Spleen (tissue), 11 donors: ENCODE measurements at regions not wholly inside any gene's neighbourhood (a gene's known extent, or its start where the extent isn't known, plus 50 kb on each side); places are given as distances from the start of the nearest gene placed in this dataset.

ENCODE experiments used
- DNase-seq: peaks from one replicate; pipeline ENCODE4 v3.0.0-alpha.2; 2020
- H3K27ac ChIP-seq, 8 donors: fragments of 200-600 bp; sonication (generic) in 7 of 8; 1 replicate in 4 of 8; 2 replicates in 4 of 8; pipeline versions ENCODE4 v1.5.0 to v1.8.0; 2016 to 2021; ENCODE audit warnings: inconsistent platforms in 4 of 8, mild to moderate bottlenecking in 4 of 8, moderate library complexity in 1 of 8
- H3K27me3 ChIP-seq, 7 donors: fragments of 200-600 bp; sonication (generic) in 6 of 7; replicated peaks in 1 of 7; 1 replicate in 4 of 7; 2 replicates in 3 of 7; pipeline versions ENCODE4 v1.5.0 to v1.8.0; 2016 to 2021; ENCODE audit warnings: inconsistent platforms in 3 of 7, mild to moderate bottlenecking in 1 of 7
- H3K36me3 ChIP-seq, 6 donors: fragments of 200-600 bp; sonication (generic) in 5 of 6; 1 replicate in 4 of 6; 2 replicates in 2 of 6; pipeline versions ENCODE4 v1.5.0 to v1.8.0; 2016 to 2021; ENCODE audit warnings: inconsistent platforms in 2 of 6
- H3K4me1 ChIP-seq, 6 donors: fragments of 200-600 bp; sonication (generic) in 5 of 6; 1 replicate in 3 of 6; 2 replicates in 3 of 6; pipeline versions ENCODE4 v1.5.0 to v1.8.0; 2016 to 2021; ENCODE audit warnings: inconsistent platforms in 3 of 6
- H3K4me3 ChIP-seq, 8 donors: fragments of 200-600 bp; sonication (generic) in 7 of 8; 1 replicate in 4 of 8; 2 replicates in 4 of 8; pipeline versions ENCODE4 v1.5.0 to v1.8.0; 2016 to 2021; ENCODE audit warnings: inconsistent platforms in 4 of 8, mild to moderate bottlenecking in 4 of 8, moderate library complexity in 2 of 8
- H3K9me3 ChIP-seq, 8 donors: fragments of 200-600 bp; sonication (generic) in 7 of 8; 1 replicate in 4 of 8; 2 replicates in 4 of 8; pipeline versions ENCODE4 v1.5.0 to v1.8.0; 2016 to 2021; ENCODE audit warnings: inconsistent platforms in 4 of 8
- CTCF ChIP-seq, 11 experiments: fragments of 200-600 bp in 7 of 11; fragments of 450-650 bp in 4 of 11; sonication (generic) in 4 of 11; IDR thresholded peaks in 8 of 11; conservative IDR thresholded peaks in 3 of 11; 1 replicate in 7 of 11; 2 replicates in 4 of 11; pipeline versions ENCODE4 v1.4.0 to v1.8.0; 2016 to 2021; ENCODE audit warnings: antibody characterized with exemption in 11 of 11, inconsistent platforms in 4 of 11, mild to moderate bottlenecking in 1 of 11
- POLR2A ChIP-seq, 3 donors: fragments of 450-650 bp; IDR thresholded peaks; one replicate each; pipeline ENCODE4 v1.5.1; 2017; ENCODE audit warnings: antibody characterized with exemption in 3 of 3, mild to moderate bottlenecking in 1 of 3
- POLR2AphosphoS5 ChIP-seq, 3 donors: sonication (generic); formaldehyde crosslinking; IDR thresholded peaks; one replicate each; pipeline ENCODE4 v1.5.1; 2017; ENCODE audit warnings: antibody characterized with exemption in 3 of 3
- WGBS, 5 donors: extraction: QIAGEN DNeasy Blood & Tissue Kit in 3 of 5; methylation state at CpG; one replicate each; pipeline versions ENCODE4 v1.1.5 to v1.1.7; 2013 to 2018; 5-methylcytosine and 5-hydroxymethylcytosine counted together
- intact Hi-C: fragments of 100-400 bp; cut with DNase I; formaldehyde crosslinking; loops from one replicate; pipeline ENCODE4 v1.15.0; 2023; ENCODE audit warnings: low total_unique reads
- donor health status: healthy with polysubstance abuse.
- donor health status: DM: no; HTN: no; CAD: no; lungs with moderate emphysema.
- donor health status: DM: no; HTN: no; CAD: no.
- donor health status: Bipolar disorder and iron deficiency.
- donor health status: healthy.
- donor health status: DM: no; HTN: no; CAD: no.
- donor health status: DM: yes; HTN: yes; CAD: no.

- Histone ChIP-seq H3K36me3 (no peaks in the 10 kb centered on the region), H3K4me3 (no peak overlapping the region), H3K9me3 (peaks cover 12 to 74% (median 65%) of the 10 kb centered on the region in 8 donors), H3K27me3 (no peaks in the 10 kb centered on the region), H3K4me1 (no peaks in the 10 kb centered on the region), H3K27ac (no peak overlapping the region)
- 63 to 76% (median 70%) methylated on average over 10 of the region's 10 CpGs for WGBS, 5 donors
- DNase-seq, result no peak
- peak in 8 of 11 experiments; percentile 11 to 35 (median 30) for TF ChIP-seq CTCF (IDR thresholded peaks at IDR 0.05 in 8 of 11, conservative IDR thresholded peaks at IDR 0.05 in 3 of 11)
- TF ChIP-seq POLR2AphosphoS5 (IDR thresholded peaks at IDR 0.05), result no peak
- intact Hi-C loops, result no loop called here
Observed at GRCh38 chr3:176514297-176514696, 683.0 kb downstream of the TBL1XR1 start.

DNA sequence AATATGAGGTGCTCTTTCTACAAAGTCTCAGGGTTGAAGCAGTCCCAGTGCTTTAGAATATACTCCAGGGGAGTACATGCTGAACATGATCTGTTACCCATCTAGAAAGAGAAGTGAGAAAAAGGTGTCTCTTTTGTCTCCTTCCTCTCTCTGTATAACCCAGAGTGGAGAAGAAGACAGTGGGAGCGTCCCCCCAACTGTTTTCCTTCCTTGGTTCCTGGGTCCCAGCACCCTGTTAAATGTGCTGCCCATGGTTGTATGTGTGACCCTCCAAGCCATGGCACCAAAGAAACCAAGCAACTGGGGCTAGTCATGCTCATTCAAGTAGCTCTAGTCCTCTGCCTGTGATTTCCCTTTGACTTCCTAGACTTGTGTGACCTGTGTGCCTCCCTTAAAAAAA is 683.7 kb downstream of the TBL1XR1 start:
- H3K27me3 ChIP-seq, result no peaks in the 10 kb centered on the region
- intact Hi-C loops, result no loop called here
- WGBS, 5 donors, result 52 to 90% (median 75%) methylated on average over 1 of the region's 1 CpG

GRCh38 chr3:176512037-176512436 is 685.2 kb downstream of the TBL1XR1 start:
- Histone ChIP-seq H3K27ac (no peak overlapping the region), H3K4me1 (no peaks in the 10 kb centered on the region), H3K9me3 (peaks cover 12 to 88% (median 66%) of the 10 kb centered on the region in 8 donors), H3K4me3 (no peak overlapping the region), H3K27me3 (no peaks in the 10 kb centered on the region), H3K36me3 (no peaks in the 10 kb centered on the region)
- intact Hi-C loops, result no loop called here
- no peak for DNase-seq
- 86 to 100% (median 90%) methylated on average over 1 of the region's 1 CpG for WGBS, 5 donors
- no peak for TF ChIP-seq POLR2A (IDR thresholded peaks at IDR 0.05)

More for the DNA sequence above, 683.7 kb downstream of the TBL1XR1 start:
- no peak for DNase-seq
- TF ChIP-seq POLR2AphosphoS5 (IDR thresholded peaks at IDR 0.05) (no peak), POLR2A (IDR thresholded peaks at IDR 0.05) (no peak), CTCF (IDR thresholded peaks at IDR 0.05 in 8 of 11, conservative IDR thresholded peaks at IDR 0.05 in 3 of 11) (no peak)
- Histone ChIP-seq H3K9me3 (peaks cover 12 to 78% (median 65%) of the 10 kb centered on the region in 8 donors), H3K4me3 (no peak overlapping the region), H3K36me3 (no peaks in the 10 kb centered on the region), H3K27ac (no peak overlapping the region), H3K4me1 (no peaks in the 10 kb centered on the region)

DNA sequence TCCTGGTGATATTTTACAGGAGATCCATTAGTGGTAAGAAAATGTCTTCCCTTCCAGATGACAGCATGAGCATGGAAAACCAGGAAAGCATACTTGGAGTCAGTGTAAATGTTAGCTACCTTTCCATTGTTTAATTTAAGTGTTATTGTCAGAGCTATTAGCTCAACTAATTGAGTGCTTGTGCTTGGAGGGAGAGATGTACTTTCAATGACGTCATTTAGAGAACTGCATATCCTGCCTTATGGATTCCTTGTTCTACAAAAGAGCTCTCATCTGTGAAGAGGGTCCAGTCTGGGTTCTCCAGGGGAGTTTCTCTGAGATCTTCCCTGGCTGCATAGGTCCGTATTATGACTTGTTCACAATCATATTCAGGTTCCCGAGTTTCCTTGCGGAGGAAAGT is 687.2 kb downstream of the TBL1XR1 start:
- Histone ChIP-seq H3K27ac (no peak overlapping the region), H3K27me3 (no peaks in the 10 kb centered on the region), H3K36me3 (no peaks in the 10 kb centered on the region), H3K4me3 (no peak overlapping the region), H3K4me1 (no peaks in the 10 kb centered on the region), H3K9me3 (peaks cover 12 to 71% (median 48%) of the 10 kb centered on the region in 8 donors)
- intact Hi-C loops, result no loop called here
- no peak for TF ChIP-seq POLR2AphosphoS5 (IDR thresholded peaks at IDR 0.05)
- no peak for TF ChIP-seq CTCF (IDR thresholded peaks at IDR 0.05 in 8 of 11, conservative IDR thresholded peaks at IDR 0.05 in 3 of 11)
- TF ChIP-seq POLR2A (IDR thresholded peaks at IDR 0.05), result no peak
- DNase-seq, result no peak
- 88 to 96% (median 94%) methylated on average over 4 of the region's 4 CpGs for WGBS, 5 donors
